ENCODE measurements at regions not wholly inside any gene's neighbourhood (a gene's known extent, or its start where the extent isn't known, plus 50 kb on each side); places are given as distances from the start of the nearest gene placed in this dataset.

GRCh38 chr17:5635949-5636348 lies 51.6 kb upstream of the NLRP1 start:
- no peak for DNase-seq (ENCODE audit: low read depth in 2 of 3, low spot score in 1 of 3)

GRCh38 chr17:5638596-5638995 lies 54.3 kb upstream of the NLRP1 start:
- no peak for DNase-seq (ENCODE audit: low read depth in 2 of 3, low spot score in 1 of 3)

GRCh38 chr17:5640726-5641125 lies 56.4 kb upstream of the NLRP1 start:
- no peak for DNase-seq (ENCODE audit: low read depth in 2 of 3, low spot score in 1 of 3)

- DNase-seq (ENCODE audit: low read depth in 2 of 3, low spot score in 1 of 3): no peak
These were observed 58.4 kb upstream of the NLRP1 start for GRCh38 chr17:5642752-5643151.

- DNase-seq (ENCODE audit: low read depth in 2 of 3, low spot score in 1 of 3): no peak
These were observed 59.8 kb upstream of the NLRP1 start for GRCh38 chr17:5644065-5644464.

- DNase-seq (ENCODE audit: low read depth in 2 of 3, low spot score in 1 of 3): no peak
These were observed 67.0 kb upstream of the NLRP1 start for GRCh38 chr17:5651348-5651747.

- no peak for DNase-seq (ENCODE audit: low read depth in 2 of 3, low spot score in 1 of 3)
These were observed 77.3 kb upstream of the NLRP1 start for GRCh38 chr17:5661491-5662125.

GRCh38 chr17:5662409-5663085 lies 78.2 kb upstream of the NLRP1 start:
- no peak for DNase-seq (ENCODE audit: low read depth in 2 of 3, low spot score in 1 of 3)

GRCh38 chr17:5665164-5665563 lies 80.9 kb upstream of the NLRP1 start:
- no peak for DNase-seq (ENCODE audit: low read depth in 2 of 3, low spot score in 1 of 3)

- no peak for DNase-seq (ENCODE audit: low read depth in 2 of 3, low spot score in 1 of 3)
These were observed 83.6 kb upstream of the NLRP1 start for GRCh38 chr17:5667871-5668270.

GRCh38 chr17:5668557-5669138 lies 84.3 kb upstream of the NLRP1 start:
- DNase-seq (ENCODE audit: low read depth in 2 of 3, low spot score in 1 of 3): no peak

GRCh38 chr17:5669191-5669590 lies 84.9 kb upstream of the NLRP1 start:
- no peak for DNase-seq (ENCODE audit: low read depth in 2 of 3, low spot score in 1 of 3)

GRCh38 chr17:5672141-5672540 lies 87.8 kb upstream of the NLRP1 start:
- no peak for DNase-seq (ENCODE audit: low read depth in 2 of 3, low spot score in 1 of 3)

GRCh38 chr17:5672815-5673430 lies 88.6 kb upstream of the NLRP1 start:
- DNase-seq (ENCODE audit: low read depth in 2 of 3, low spot score in 1 of 3): no peak

GRCh38 chr17:5675625-5676421 lies 91.5 kb upstream of the NLRP1 start:
- no peak for DNase-seq (ENCODE audit: low read depth in 2 of 3, low spot score in 1 of 3)

- DNase-seq (ENCODE audit: low read depth in 2 of 3, low spot score in 1 of 3): no peak
These were observed 93.3 kb upstream of the NLRP1 start for GRCh38 chr17:5677620-5678019.

- no peak for DNase-seq (ENCODE audit: low read depth in 2 of 3, low spot score in 1 of 3)
These were observed 93.9 kb upstream of the NLRP1 start for GRCh38 chr17:5678171-5678570.

- DNase-seq (ENCODE audit: low read depth in 2 of 3, low spot score in 1 of 3): no peak
These were observed 96.5 kb upstream of the NLRP1 start for GRCh38 chr17:5680766-5681165.

- DNase-seq (ENCODE audit: low read depth in 2 of 3, low spot score in 1 of 3): no peak
These were observed 98.9 kb upstream of the NLRP1 start for GRCh38 chr17:5683241-5683640.

- no peak for DNase-seq (ENCODE audit: low read depth in 2 of 3, low spot score in 1 of 3)
These were observed 101.8 kb upstream of the NLRP1 start for GRCh38 chr17:5686074-5686635.

- no peak for DNase-seq (ENCODE audit: low read depth in 2 of 3, low spot score in 1 of 3)
These were observed 103.3 kb upstream of the NLRP1 start for GRCh38 chr17:5687646-5688045.
